HG03139 (cell line): ENCODE measurements at regions not wholly inside any gene's neighbourhood (a gene's known extent, or its start where the extent isn't known, plus 50 kb on each side); places are given as distances from the start of the nearest gene placed in this dataset.
"Not testable (repeated sequence)": the region's sequence is repeated elsewhere in the genome, so short reads cannot be mapped to it uniquely, and the experiment has no call there.

Experiments
- ATAC-seq: cut with Tn5 transposase; IDR thresholded peaks from one replicate; pipeline ENCODE4 v1.9.1; 2021; ENCODE audit not compliant: unreplicated experiment

DNA sequence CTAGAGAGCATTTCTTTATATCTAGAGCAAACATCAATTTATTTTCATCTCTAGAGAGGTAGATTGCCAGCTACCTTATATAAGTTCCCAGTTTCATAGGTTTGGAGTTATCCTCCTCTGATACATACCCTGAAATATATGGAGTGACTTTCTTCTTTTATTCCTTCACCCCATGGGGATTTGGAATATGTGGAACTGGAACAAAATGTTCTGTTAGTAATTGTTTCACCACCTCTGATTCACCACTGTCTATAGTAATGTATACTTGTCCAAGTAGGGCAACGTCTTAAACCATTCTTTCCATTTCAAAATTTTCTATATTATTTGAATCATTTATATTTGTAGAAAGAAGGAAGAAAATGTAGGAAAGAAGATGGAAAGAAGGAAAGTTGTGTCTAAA is 511.2 kb upstream of the KCND2 start:
- no peak for ATAC-seq

DNA sequence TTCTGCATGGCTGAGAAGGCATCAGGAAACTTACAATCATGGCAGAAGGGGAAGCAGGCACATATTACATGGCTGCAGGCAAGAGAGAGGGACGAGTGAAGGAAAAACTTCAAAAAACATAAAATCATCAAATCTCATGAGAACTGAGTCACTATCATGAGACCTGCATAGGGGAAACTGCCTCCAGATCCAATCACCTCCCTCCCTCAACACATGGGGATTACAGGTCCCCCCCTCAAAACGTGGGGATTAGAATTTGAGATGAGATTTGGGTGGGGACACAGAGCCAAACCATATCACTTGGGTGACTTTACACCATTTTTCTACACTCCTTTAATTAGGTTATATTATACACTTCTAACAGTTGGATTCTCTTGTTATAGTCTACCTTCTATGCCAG is 490.7 kb upstream of the KCND2 start:
- no peak for ATAC-seq

DNA sequence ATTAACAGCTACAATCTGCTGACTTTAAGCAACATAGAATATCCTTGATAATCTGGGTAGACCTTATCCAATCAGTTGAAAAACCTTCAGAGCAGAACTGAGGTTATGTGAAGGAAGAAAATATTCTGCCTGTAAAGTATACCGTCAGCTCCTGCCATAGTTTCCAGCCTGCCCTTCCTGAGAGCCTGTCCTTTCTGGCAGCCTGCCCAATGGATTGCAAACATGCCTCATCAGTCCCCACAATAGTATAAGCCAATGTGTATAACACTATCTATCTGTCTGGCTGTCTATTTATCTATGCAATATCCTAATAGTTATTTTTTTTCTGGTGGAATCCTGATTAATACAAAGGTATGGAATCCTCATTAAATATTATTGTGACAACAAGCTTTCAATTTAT is 489.2 kb upstream of the KCND2 start:
- ATAC-seq: no peak

DNA sequence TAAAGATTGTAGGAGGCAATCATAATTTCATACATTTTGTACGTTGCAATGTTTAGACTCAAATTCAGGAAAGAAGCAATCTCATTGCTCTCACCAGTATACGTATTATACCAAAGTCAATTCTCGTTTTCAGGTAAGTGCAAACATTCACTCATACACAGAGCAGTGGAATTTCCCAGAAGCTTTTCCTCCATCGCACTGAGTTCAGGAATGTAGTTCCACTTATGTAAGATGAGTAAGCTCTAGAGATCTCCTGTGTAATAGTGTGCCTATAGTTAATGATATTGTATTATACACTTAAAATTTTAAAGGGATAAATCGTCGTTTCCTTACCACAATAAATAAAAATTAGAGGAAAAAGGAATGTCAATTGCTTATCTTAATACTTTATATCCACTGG is 470.8 kb upstream of the KCND2 start:
- no peak for ATAC-seq

DNA sequence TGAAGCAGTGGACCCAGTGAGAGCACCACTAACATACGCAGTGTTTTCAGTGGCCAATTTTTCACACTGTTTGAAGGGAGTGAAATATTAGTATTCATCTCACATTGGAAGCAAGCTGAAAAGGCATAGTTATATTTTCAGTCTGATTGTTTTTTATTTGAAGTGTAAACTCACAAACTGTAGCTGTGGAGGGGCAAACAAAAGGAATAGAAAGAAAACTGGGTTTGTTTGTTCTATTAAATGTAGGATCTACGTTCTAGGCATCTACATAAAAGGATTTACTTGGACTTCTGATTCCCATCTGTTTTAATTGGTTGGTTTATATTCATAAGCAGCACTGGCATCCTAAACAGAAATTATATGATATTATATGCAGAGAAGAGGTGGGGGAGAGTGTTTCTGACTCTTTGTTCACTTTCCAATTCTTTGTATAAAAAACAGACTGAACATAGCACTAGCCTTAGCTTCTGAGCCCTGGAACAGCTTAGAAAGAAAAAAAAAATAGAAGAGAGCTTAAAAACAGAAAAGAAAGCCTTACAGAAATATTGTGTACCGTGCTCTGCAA is 447.8 kb upstream of the KCND2 start:
- no peak for ATAC-seq

DNA sequence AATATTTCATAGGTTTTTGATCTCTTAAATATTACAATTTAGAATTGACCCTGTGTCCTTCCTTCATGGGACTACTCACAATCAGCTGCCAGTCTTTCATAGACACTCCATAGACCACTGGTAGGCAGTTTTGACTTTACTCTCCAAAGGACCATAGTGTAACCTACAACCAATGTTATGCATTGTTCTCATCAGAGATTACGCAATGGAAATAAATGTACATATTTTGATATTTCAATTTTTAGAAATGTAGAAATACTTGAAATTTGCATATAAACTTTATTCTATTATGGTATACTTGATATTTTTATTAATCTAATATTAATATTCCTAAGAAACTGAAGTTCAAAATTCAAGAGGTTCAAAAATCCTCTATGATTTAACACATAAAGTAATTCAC is 446.4 kb upstream of the KCND2 start:
- ATAC-seq: no peak

DNA sequence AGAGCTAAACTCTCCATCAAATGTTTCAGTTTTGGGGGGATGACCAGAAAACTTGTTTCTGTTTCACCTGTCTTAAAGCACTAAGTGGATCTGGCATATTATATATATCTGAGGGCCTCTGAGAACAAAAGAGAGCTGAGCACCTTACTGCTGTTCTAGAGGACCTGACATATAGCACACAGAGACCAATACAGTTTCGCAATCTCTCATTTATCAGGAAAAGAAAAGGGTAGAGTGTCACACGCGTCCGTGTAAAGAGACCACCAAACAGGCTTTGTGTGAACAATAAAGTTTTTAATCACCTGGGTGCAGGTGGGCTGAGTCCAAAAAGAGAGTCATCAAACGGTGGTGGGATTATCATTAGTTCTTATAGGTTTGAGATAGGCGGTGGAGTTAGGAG is 434.5 kb upstream of the KCND2 start:
- ATAC-seq: no peak

DNA sequence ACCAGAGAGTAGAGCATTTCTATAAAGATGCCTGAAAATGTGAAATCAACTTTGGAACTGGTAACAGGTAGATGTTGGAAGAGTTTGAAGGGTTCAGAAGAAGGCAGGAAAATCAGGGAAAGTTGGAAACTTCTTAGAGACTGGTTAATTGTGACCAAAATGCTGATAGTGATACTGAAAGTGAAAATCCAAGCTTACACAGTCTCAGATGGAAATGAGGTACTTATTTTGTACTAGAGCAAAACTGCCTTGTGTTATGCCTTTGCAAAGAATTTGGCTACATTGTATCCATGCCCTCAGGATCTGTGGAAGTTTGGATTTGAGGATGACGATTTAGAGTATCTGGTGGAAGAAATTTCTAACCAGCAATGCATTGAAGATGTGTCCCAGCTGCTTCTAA is 430.6 kb upstream of the KCND2 start:
- ATAC-seq: no peak

DNA sequence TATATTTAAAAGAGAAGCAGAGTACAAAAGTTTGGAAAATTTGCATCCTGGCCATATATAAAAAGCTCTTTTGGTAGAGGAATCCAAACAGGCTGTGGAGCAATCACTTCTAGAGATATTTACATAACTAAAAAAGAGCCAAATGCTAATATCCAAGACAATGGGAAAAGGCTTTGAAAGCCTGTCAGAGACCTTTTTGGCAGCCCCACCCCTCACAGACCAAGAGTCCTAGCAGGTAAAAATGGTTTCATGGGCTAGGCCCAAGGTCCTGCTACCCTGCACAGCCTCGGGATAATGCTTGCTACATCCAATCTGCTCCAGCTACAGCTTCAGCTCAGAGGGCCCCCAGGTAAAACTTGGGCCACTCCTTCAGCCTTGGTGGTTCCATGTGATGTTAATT is 430.2 kb upstream of the KCND2 start:
- no peak for ATAC-seq

DNA sequence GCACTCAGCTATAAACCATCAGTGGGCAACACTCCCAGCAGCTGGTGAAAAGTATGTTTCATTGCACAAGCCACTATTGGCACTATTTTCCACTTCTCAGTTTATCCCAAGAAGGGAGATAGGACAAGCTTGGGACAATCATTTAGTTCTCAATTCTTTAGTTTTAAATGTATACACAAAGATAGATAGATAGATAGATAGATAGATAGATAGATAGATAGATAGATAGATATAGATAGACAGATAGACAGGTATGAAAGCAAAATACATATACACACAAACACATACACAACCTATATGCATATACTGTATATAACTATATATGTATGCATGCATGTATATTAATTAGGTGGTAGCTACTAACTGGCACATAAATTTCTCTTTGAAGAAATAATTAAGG is 411.6 kb upstream of the KCND2 start:
- no peak for ATAC-seq

DNA sequence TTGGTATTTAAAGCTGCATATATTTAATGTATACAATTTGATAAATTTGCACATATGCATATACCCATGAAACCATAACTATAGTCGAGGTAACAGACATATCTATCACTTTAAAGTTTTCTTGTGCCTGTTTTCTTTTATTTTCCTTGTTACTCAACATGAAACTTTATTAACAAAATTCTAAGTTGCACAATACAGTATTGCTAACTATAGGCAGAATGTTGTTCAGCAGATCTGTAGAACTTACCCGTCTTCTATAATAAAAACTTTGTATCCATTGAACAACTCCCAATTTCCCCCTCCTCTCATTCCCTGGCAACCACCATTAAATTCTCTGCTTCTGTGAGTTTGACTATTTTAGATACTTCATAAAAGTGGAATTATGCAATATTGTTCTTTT is 404.6 kb upstream of the KCND2 start:
- no peak for ATAC-seq

DNA sequence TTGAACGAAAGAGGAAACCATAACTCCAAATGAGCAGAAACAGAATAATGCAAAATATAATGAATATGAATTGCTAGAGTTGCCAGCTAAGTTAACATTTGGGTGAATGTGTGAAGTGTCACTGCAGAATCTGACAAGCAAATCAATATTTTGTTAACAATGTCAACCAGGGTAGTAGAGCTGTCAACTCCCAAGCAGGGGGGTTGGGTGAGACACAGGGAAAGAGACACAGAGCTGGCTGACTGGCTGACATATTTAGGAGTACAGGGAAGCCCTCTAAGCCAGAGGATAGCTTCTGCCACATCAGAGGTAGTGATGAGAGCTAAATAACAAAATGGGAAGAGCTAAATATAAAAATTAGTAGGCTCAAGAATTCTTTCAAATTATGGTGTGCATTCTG is 393.1 kb upstream of the KCND2 start:
- no peak for ATAC-seq

DNA sequence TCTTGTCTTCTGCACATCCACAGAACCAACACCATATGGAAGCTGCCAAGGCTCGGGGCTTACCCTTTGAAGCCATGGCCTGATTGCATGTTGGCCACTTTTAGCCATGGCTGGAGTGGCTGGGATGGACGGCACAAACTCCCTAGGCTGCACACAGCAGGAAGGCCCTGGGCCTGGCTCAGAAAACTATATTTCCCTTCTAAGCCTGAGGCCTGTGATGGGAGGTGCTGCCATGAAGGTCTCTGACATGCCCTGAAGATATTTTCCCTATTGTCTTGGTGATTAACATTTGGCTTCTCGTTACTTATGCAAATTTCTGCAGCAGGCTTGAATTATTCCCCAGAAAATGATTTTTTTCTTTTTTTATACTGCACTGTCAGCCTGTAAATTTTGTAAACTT is 387.0 kb upstream of the KCND2 start:
- ATAC-seq: no peak

DNA sequence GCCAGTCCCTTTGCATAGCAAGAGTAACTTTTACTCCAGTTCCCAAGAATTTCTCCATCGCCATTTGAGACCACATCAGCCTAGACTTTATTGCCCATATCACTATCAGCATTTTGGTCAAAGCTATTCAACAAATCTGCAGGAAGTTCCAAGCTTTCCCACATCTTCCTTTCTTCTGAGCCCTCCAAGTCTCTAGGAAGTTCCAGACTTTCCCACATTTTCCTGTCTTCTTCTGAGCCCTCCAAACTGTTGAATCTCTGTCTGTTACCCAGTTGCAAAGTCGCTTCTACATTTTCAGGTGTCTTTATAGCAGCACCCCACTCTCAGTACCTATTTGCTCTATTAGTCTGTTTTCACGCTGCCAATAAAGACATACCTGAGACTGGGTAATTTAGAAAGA is 386.4 kb upstream of the KCND2 start:
- ATAC-seq: not testable (repeated sequence)

DNA sequence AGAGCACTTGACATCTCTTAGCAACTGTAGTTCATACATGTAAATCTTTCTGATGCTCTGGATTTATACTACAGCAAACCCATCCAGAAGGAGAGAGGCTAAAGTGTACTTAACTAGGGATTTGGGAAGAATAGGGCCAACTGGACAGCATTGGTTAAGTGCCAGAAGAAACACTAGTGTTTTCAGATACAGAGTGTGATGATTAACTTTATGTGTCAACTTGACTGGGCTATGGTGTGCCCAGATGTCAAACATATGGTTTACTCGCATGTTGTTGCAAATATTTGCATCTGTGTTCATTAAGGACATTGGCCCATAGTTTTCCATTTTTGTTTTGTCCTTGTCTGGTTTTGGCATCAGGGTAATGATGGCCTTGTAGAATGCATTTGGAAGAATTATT is 384.7 kb upstream of the KCND2 start:
- no peak for ATAC-seq

DNA sequence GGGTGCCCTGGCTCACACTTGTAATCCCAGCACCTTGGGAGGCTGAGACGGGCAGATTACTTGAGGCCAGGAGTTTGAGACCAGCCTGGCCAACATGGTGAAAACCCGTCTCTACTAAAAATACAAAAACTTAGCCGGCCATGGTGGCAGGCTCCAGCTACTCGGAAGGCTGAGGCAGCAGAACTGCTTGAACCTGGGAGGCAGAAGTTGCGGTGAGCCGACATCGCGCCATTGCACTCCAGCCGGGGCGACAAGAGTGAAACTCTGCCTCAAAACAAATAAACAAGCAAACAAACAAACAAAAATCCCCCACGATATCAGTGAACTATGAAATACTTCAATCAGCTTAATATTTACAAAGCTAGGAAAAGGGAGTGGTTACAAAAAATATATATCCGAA is 382.3 kb upstream of the KCND2 start:
- no peak for ATAC-seq

DNA sequence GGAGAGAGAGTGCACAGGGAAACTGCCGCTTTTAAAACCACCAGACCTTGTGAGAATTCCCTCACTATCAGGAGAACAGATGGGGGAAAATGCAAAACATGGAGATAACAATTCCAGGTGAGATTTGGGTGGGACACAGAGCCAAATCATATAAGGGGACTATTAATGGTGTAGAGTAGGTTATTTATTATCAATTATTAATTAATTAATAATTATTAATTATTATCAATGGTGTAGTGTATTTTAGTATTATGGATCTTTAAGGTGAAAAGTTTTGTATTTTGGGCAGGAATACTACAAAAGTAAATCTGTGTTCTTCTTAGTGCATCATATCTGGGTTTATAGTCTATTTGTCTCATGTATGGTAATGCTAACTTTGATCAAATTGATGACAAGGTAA is 377.7 kb upstream of the KCND2 start:
- no peak for ATAC-seq

DNA sequence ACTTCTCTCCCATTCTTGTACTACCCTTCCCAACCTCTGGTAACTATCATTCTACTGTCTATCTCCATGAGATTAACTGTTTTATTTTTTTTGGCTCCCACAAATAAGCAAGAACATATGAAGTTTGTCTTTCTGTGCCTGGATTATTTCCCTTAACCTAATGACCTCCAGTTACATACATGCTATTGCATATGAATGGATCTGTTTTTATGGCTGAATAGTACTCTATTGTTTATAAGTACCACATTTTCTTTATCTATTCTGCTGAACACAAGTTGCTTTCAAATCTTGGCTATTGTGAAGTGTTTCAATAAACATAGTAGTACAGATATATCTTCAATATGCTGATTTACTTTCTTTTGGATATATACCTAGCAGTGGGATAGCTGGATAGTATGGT is 376.6 kb upstream of the KCND2 start:
- no peak for ATAC-seq

DNA sequence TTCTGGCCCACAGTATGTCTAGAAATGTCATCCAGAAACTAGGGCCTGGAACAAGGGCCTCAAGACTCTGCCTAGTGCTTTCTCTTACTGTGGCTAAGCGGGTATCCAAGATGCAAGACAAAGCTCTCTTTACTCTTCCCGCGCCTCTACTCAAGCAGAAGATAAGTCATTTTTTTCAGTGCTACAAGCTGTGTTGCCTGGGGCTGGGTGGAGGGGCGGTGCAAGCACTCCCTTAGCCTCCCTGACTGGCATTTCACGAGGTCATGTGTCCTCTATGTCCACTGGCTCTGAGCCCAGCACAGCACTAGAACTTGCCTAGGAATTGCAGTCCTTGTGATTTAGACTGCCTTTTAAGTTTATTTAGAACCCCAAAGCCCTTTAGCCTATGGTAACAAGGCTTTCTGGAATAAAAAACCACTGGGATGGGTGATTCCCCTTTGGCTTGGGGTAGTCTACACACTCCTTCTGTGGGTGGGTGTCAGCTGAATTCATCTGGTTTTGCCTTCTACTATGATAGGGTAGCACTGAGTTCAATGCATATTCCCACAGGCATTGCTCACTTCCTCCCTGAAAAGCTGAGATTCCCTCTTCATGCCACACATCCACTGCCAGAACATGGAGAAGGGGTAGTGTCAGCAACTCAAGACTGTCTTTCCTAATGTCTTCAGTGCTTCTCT is 371.8 kb upstream of the KCND2 start:
- ATAC-seq: no peak

DNA sequence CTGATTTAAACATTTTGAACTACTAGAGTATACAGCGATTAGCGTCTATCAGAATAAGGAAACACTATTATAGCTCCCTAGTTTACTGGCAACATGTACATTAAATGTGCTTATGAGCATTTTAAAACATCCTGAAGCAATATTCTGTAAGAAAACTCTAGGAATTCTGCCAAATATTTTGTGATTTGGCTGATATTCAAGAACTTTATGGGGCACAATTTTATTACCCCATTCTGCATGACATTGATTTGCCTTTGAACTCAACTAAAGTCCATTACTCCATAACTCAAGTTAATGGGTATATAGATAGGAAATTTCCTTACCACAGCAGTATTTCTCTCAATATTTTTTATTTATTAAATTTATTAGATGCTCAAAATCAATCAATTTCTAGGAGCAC is 369.9 kb upstream of the KCND2 start:
- ATAC-seq: no peak

DNA sequence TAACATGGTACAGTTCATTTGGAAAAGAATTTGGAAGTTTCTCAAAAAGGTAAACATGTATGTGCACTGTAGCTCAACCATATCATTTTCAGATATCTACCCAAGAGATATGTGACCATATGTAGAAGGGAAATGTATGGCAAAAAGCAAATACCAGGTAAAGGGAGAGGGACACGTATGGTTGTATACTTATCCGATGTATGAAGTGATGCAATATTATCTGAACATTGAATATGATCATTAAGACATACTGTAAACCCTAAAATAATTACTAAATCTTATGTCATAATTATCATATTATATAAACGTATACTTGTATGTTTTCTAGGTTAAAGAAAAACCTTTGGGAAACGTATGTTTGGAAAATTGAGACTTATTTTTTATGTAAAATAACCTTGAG is 367.5 kb upstream of the KCND2 start:
- ATAC-seq: no peak

DNA sequence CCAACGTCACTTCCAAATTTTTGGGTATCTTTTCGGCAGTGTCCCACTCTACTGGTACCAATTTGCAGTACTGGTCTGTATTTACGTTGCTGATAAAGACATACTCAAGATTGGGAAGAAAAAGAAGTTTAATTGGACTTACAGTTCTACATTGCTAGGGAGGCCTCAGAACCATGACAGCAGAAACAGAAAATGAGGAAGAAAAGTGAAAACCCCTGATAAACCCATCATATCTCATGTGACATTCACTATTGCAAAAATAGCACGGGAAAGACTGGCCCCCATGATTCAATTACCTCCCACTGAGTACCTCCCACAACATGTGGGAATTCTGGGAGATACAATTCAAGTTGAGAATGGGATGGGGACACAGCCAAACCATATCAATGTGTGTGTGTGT is 364.0 kb upstream of the KCND2 start:
- no peak for ATAC-seq

DNA sequence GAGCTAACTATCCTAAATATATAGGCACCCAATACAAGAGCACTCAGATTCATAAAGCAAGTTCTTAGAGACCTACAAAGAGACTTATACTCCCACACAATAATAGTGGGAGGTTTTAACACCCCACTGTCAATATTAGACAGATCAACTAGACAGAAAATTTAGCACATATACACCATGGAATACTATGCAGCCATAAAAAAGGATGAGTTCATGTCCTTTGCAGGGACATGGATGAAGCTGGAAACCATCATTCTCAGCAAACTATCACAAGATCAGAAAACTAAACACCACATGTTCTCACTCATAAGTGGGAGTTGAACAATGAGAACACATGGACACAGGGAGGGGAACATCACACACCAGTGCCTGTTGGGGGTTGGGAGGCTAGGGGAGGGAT is 358.9 kb upstream of the KCND2 start:
- not testable (repeated sequence) for ATAC-seq
